Spinal cord (tissue), 9 donors: ENCODE measurements at regions not wholly inside any gene's neighbourhood (a gene's known extent, or its start where the extent isn't known, plus 50 kb on each side); places are given as distances from the start of the nearest gene placed in this dataset.

Source experiments
- DNase-seq, 6 donors: peaks; one replicate each; pipeline versions ENCODE4 v3.0.0 to v3.0.0-alpha.2; 2013 to 2015; ENCODE audit warnings: low spot score in 6 of 6, low read depth in 4 of 6
- H3K27ac ChIP-seq: one replicate; pipeline ENCODE4 v1.5.1; 2013; ENCODE audit warnings: low read depth, low read length, control low read depth
- H3K27me3 ChIP-seq: one replicate; pipeline ENCODE4 v1.6.1; 2013; ENCODE audit warnings: low read length; ENCODE audit not compliant: control insufficient read depth, insufficient read depth
- H3K36me3 ChIP-seq: one replicate; pipeline ENCODE4 v1.6.1; 2013; ENCODE audit warnings: low read length; ENCODE audit not compliant: control insufficient read depth, insufficient read depth
- H3K4me1 ChIP-seq: one replicate; pipeline ENCODE4 v1.6.1; 2013; ENCODE audit warnings: low read length; ENCODE audit not compliant: control insufficient read depth, insufficient read depth
- H3K4me3 ChIP-seq: one replicate; pipeline ENCODE4 v1.5.1; 2013; ENCODE audit warnings: low read depth, low read length, control low read depth
- H3K9me3 ChIP-seq: one replicate; pipeline ENCODE4 v1.6.1; 2013; ENCODE audit warnings: low read length; ENCODE audit not compliant: control insufficient read depth, insufficient read depth
- WGBS: methylation state at CpG from one replicate; pipeline ENCODE4 v1.1.5; 2013; ENCODE audit warnings: missing lambda C conversion rate; ENCODE audit not compliant: insufficient coverage; 5-methylcytosine and 5-hydroxymethylcytosine counted together
- donor health status: healthy.

DNA sequence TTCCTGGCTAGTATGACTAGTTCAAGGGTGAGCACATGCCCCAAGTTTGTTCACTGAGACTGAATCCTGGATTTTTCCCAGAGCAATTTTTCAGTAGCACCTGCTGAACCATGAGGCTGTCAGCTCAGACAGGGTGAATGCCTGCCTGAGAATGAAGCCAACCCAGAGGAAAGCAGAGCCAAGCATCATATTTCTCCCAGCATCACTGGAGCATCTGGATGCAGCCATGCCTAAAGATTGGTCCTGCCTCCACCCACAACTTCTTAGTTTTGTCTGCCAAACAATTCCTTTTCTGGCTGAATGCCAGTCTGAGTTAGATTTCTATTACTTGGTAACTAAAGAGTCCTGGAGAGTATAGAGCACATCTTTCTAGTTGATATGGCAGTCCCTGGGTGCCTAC lies 343.6 kb downstream of the CSNK1G3 start:
- Histone ChIP-seq H3K9me3 (peaks cover 3% of the 10 kb centered on the region), H3K4me1 (no peaks in the 10 kb centered on the region), H3K36me3 (no peaks in the 10 kb centered on the region), H3K4me3 (no peak overlapping the region), H3K27me3 (no peaks in the 10 kb centered on the region), H3K27ac (no peak overlapping the region)
- peak in 2 of 6 donors; percentile 58 to 59 for DNase-seq

DNA sequence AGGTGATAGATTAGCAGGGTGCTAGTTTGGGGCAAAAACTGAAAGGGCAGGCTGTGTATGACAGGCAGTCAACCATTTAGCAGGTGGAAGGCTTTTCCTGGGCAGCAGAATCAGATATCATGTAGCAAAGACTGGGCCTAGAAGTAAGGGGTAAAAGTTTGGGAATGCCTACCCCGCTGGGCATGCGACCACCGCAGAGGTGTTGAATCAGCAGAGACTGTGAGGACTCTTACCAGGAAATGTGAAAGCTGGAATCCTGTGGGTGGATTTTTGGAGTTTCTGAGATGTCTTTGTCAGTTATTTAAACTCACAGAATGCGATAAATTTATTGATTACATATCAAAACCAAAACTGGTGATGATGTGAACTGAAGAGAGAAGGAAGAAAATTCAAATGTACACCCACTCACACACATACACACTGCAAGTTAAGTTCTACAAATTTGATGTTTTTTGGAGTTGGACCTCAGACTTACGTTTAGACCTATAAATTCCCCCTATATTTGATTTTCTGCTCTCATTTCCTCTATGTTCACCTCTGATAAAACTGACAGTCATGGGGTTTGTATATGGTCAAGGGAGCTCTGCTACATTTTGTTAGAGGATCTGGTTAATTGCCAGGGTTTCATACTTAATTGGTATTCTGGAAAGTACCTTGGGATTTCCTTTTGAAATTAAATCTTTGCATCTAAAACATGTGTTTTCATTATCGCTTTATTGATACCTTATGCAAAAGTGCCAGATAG lies 333.6 kb downstream of the CSNK1G3 start:
- no peak overlapping the region for H3K4me3 ChIP-seq
- no peak overlapping the region for H3K27ac ChIP-seq
- peaks cover 2% of the 10 kb centered on the region for H3K9me3 ChIP-seq
- 89% methylated on average over 3 of the region's 6 CpGs for WGBS
- DNase-seq, result no peak
- H3K27me3 ChIP-seq, result no peaks in the 10 kb centered on the region
- no peaks in the 10 kb centered on the region for H3K36me3 ChIP-seq
- no peaks in the 10 kb centered on the region for H3K4me1 ChIP-seq

DNA sequence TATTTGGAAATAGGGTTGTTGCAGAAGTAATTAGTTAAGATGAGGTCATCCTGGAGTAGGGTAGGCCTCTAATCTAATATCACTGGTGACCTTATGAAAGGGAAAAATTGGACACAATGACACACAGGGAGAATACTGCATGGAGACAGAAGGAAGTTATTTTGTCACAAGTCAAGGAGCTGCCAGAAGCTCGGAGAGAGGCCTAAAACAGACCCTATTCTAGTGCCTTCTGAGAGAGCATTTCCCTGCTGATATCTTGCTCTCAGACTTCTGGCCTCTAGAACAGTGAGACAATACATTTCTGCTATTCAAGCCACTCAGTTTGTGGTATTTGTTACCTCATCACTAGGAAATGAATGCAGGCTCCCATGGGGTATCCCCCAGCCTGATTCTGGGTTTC lies 332.9 kb downstream of the CSNK1G3 start:
- DNase-seq, result no peak
- Histone ChIP-seq H3K27me3 (no peaks in the 10 kb centered on the region), H3K27ac (no peak overlapping the region), H3K4me3 (no peak overlapping the region), H3K9me3 (peaks cover 2% of the 10 kb centered on the region), H3K4me1 (no peaks in the 10 kb centered on the region), H3K36me3 (no peaks in the 10 kb centered on the region)
- WGBS, result 67% methylated on average over 1 of the region's 1 CpG

DNA sequence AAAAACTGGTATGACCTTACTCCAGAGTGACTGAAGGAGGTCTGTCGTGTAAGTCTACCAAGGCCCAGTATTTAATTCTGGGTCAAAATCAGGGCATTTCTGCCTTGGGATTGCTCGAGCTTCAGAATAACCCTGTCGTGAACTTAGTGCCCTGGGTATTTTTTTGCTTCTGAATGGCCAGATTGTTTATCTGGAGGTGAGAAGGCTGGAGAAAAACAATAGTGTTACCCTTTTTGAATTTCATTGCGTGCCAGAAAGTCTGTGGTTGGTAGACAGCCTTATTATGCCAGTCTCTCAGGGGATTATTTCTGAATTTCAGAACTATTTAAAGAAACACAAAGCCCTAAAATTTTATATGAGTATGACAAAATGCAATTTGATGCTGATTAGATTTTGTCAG lies 323.4 kb downstream of the CSNK1G3 start:
- 38% methylated on average over 3 of the region's 4 CpGs for WGBS
- peak in 1 of 6 donors; percentile 7 for DNase-seq
- Histone ChIP-seq H3K9me3 (no peaks in the 10 kb centered on the region), H3K27ac (no peak overlapping the region), H3K4me1 (no peaks in the 10 kb centered on the region), H3K4me3 (no peak overlapping the region), H3K27me3 (no peaks in the 10 kb centered on the region), H3K36me3 (no peaks in the 10 kb centered on the region)

DNA sequence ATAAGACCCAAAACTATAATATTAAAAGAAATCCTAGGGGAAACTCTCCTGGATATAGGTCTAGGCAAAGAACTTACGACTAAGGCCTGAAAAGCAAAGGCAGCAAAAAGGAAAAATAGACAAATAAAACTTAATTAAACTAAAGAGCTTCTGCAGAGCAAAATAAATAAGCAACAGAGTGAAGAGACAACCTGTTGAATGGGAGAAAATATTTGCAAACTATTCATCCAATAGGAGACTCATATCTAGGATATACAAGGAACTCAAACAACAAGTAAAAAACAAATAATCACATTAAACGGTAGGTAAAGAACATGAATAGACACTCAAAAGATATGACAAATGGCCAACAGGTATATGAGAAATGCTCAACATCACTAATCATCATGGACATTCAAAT lies 318.6 kb downstream of the CSNK1G3 start:
- WGBS, result no CpG with 5 or more reads among the region's 2 CpGs

DNA sequence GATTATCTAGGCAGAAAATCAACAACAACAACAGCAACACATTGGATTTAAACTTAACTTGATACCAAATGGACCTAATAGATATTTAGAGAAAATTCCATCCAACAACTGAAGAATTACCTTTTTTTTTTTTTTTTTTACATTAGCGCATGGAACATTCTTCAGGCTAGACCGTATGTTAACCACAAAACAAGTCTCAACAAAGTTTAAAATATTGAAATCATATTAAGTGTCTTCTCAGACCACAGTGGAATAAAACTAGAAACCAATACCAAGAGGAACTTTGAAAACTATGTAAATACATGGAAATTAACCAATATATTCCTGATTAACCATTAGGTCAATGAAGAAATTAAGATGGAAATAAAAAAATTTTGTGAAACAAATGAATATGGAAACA lies 315.8 kb downstream of the CSNK1G3 start:
- no peaks in the 10 kb centered on the region for H3K9me3 ChIP-seq
- WGBS, result no CpG with 5 or more reads among the region's 2 CpGs
- no peaks in the 10 kb centered on the region for H3K4me1 ChIP-seq
- no peaks in the 10 kb centered on the region for H3K27me3 ChIP-seq
- no peaks in the 10 kb centered on the region for H3K36me3 ChIP-seq
- H3K27ac ChIP-seq, result no peak overlapping the region
- H3K4me3 ChIP-seq, result no peak overlapping the region
- no peak for DNase-seq

More for the DNA sequence above, 318.6 kb downstream of the CSNK1G3 start:
- Histone ChIP-seq H3K36me3 (no peaks in the 10 kb centered on the region), H3K4me3 (no peak overlapping the region), H3K9me3 (no peaks in the 10 kb centered on the region), H3K27ac (no peak overlapping the region), H3K4me1 (no peaks in the 10 kb centered on the region), H3K27me3 (no peaks in the 10 kb centered on the region)
- DNase-seq, result no peak

DNA sequence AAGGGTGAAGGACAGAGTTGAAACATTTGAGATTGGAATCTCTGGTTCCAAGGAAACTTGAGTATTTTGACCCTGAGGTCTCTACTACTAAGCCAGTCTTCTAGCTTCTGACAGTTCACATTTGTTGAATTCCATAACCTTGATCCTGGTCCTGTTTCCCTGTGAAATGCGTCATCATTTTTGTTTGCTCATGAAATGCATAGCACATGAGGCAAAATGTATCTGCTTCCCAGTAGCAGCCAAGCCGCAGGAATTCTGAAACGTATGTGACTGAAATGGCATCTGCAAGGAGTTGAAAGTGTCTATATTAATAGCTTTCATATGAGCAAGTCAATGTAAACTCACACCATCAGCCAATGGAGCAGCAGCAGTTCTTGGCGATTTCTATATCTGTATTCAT lies 307.9 kb downstream of the CSNK1G3 start:
- Histone ChIP-seq H3K4me3 (no peak overlapping the region), H3K4me1 (peaks cover 5% of the 10 kb centered on the region), H3K36me3 (no peaks in the 10 kb centered on the region), H3K27me3 (no peaks in the 10 kb centered on the region), H3K27ac (no peak overlapping the region), H3K9me3 (no peaks in the 10 kb centered on the region)
- 90% methylated on average over 2 of the region's 4 CpGs for WGBS
- DNase-seq, result no peak

DNA sequence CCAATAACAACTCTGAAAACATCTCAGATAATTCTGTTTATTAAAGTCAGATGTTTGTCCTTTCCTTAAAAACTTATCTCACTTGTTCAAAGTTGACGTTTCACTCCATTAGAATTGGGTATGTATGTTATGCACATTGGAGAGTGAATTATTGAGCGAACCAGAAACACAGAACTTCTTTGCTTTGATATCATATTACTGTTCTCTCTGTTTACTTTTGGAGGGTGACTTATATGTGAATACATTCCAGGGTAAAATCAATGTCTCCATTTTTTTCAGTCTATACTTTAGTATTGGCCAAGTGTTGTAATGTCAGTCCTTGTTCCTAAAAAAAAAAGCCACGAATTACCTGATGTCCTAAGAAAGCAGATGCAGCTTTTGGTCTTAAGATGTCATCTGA lies 307.4 kb downstream of the CSNK1G3 start:
- H3K4me1 ChIP-seq, result peaks cover 5% of the 10 kb centered on the region
- DNase-seq, result no peak
- H3K27ac ChIP-seq, result no peak overlapping the region
- H3K9me3 ChIP-seq, result no peaks in the 10 kb centered on the region
- H3K36me3 ChIP-seq, result no peaks in the 10 kb centered on the region
- no peak overlapping the region for H3K4me3 ChIP-seq
- H3K27me3 ChIP-seq, result no peaks in the 10 kb centered on the region
- WGBS, result 100% methylated on average over 1 of the region's 3 CpGs

DNA sequence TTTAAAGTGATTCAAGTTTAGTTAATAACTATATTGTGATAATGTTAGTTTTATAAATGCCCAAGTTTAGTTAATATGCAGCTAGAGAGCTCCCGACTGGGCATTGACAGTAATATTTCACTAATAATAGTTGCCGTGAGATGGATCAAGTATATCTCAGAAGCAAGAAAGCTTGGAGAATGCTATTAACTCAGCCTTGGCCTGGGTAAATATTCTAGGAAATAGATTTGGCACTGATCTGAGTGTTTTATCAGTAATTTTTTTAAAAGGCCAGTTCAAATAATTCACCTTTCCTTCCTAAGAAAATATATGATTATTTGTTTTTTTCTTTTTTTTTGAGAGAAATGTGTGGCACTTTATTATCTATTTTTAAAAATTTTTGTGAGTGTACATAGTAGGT lies 305.3 kb downstream of the CSNK1G3 start:
- peaks cover 9% of the 10 kb centered on the region for H3K4me1 ChIP-seq
- no peaks in the 10 kb centered on the region for H3K27me3 ChIP-seq
- no peaks in the 10 kb centered on the region for H3K36me3 ChIP-seq
- DNase-seq, result no peak
- H3K27ac ChIP-seq, result no peak overlapping the region
- no peaks in the 10 kb centered on the region for H3K9me3 ChIP-seq
- no CpG with 5 or more reads among the region's 2 CpGs for WGBS
- no peak overlapping the region for H3K4me3 ChIP-seq

DNA sequence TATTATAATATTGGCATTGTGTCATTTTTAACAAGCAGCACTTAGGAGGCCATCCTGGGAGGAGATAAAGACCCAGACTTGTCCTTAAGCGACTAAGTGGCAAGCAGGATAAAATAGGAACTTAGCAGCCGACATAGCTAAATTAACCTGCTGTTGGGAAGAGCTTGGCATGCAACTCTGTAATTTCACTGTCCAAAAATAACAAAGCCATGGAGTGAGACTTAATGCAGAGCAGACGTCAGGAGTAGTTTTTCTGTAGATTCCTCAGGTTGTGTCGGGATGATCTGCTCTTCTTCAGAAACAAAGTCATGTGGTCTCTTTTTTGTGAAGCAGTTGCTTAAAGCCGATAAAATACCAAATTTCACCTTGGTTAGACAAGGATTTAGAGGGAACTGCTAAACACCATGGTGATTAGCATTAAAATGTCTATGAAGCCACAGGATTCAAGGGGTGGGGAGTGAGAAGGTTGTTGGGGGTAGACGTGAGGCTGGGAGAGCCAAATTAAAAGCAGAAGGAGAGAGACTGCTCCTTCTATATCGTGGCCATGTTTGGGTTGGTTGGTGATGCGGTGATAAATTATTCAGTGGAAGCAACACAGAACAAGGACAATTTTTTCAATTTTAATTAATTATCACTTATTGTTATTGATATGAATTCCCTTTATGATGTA lies 303.0 kb downstream of the CSNK1G3 start:
- H3K9me3 ChIP-seq, result no peaks in the 10 kb centered on the region
- H3K27me3 ChIP-seq, result no peaks in the 10 kb centered on the region
- peak in 2 of 6 donors; percentile 71 to 72 for DNase-seq
- H3K4me1 ChIP-seq, result peaks cover 13% of the 10 kb centered on the region
- WGBS, result 20% methylated on average over 1 of the region's 8 CpGs
- H3K36me3 ChIP-seq, result no peaks in the 10 kb centered on the region
- H3K27ac ChIP-seq, result peak overlapping the region; percentile 65
- H3K4me3 ChIP-seq, result no peak overlapping the region
